PC-3 (cell line): ENCODE measurements at regions not wholly inside any gene's neighbourhood (a gene's known extent, or its start where the extent isn't known, plus 50 kb on each side); places are given as distances from the start of the nearest gene placed in this dataset.

Experiments used
- EZH2 ChIP-seq: fragments of 300-600 bp; sonication (generic); IDR thresholded peaks from one replicate; pipeline ENCODE4 v1.6.1; 2017; ENCODE audit warnings: antibody characterized with exemption, mild to moderate bottlenecking, low read length; ENCODE audit not compliant: unreplicated experiment
- TF ChIP-seq, protein P1 (sequence below): fragments of 300-600 bp; sonication (generic); conservative IDR thresholded peaks from 2 replicates; pipeline ENCODE4 v1.5.1; 2017; ENCODE audit warnings: antibody characterized with exemption, low read depth, mild to moderate bottlenecking, low read length

DNA sequence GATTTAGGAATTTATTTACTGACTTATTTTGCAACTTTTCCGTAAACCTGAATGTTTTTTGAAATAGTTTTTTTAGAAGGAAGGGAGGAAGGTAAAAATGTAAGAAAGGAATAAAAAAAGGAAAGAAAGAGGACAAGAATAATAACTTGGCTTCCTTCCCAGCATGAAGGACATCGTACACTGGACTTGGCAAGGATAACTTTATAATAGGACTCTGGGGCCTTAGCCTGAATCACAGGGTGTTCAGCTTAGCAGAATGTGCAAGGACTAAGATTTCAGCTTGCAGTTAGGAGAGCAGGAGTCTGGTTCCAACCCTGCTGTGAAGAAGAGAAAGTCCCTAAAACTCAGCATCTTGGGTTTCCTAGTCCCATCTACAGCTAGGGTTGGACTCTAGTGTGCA, 1053.3 kb downstream of the VRK1 start:
- TF ChIP-seq, protein P1, sequence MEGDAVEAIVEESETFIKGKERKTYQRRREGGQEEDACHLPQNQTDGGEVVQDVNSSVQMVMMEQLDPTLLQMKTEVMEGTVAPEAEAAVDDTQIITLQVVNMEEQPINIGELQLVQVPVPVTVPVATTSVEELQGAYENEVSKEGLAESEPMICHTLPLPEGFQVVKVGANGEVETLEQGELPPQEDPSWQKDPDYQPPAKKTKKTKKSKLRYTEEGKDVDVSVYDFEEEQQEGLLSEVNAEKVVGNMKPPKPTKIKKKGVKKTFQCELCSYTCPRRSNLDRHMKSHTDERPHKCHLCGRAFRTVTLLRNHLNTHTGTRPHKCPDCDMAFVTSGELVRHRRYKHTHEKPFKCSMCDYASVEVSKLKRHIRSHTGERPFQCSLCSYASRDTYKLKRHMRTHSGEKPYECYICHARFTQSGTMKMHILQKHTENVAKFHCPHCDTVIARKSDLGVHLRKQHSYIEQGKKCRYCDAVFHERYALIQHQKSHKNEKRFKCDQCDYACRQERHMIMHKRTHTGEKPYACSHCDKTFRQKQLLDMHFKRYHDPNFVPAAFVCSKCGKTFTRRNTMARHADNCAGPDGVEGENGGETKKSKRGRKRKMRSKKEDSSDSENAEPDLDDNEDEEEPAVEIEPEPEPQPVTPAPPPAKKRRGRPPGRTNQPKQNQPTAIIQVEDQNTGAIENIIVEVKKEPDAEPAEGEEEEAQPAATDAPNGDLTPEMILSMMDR, result no peak
- no peak for TF ChIP-seq EZH2
